ENCODE measurements at regions not wholly inside any gene's neighbourhood (a gene's known extent, or its start where the extent isn't known, plus 50 kb on each side); places are given as distances from the start of the nearest gene placed in this dataset.

GRCh38 chr2:71872466-71873051 is 275.1 kb downstream of the CYP26B1 start:
- Histone ChIP-seq H2BK120ac (ENCODE audit: low read depth, low read length) (no peak overlapping the region), H4K91ac (ENCODE audit: low read depth, low read length, poor library complexity) (no peak overlapping the region), H3K23ac (ENCODE audit: low read depth, low read length, poor library complexity) (no peak overlapping the region), H3K18ac (ENCODE audit: low read length) (peak overlapping the region; percentile 22), H3K14ac (ENCODE audit: low read length) (no peak overlapping the region), H3K36me3 (replicated peaks in 1 of 2; ENCODE audit: control insufficient read depth in 2 of 2, insufficient read depth in 2 of 2, low read length in 2 of 2) (no peaks in the 10 kb centered on the region), H3K27ac (replicated peaks; ENCODE audit: low read length) (no peak overlapping the region), H3K27me3 (ENCODE audit: control insufficient read depth in 3 of 3, insufficient read depth in 3 of 3, low read depth in 1 of 3, low read length in 3 of 3) (no peaks in the 10 kb centered on the region), H3K9ac (ENCODE audit: low read depth, low read length, poor library complexity) (no peak overlapping the region), H2AFZ (ENCODE audit: low read length) (no peak overlapping the region), H2BK12ac (ENCODE audit: low read length) (peak overlapping the region; percentile 59), H3K4me2 (ENCODE audit: insufficient read depth, low read length, poor library complexity, severe bottlenecking) (no peak overlapping the region), H3K4me1 (ENCODE audit: control insufficient read depth in 2 of 2, insufficient read depth in 1 of 2, low read depth in 1 of 2, low read length in 2 of 2) (peaks cover 0 to 2% of the 10 kb centered on the region in 2 donors), H3K9me3 (replicated peaks in 1 of 2; ENCODE audit: control insufficient read depth in 2 of 2, insufficient read depth in 1 of 2, low read depth in 1 of 2, low read length in 2 of 2) (no peaks in the 10 kb centered on the region), H3K4ac (ENCODE audit: low read length) (no peak overlapping the region), H3K4me3 (ENCODE audit: low read length in 2 of 2) (no peak overlapping the region), H2BK5ac (ENCODE audit: low read length) (no peak overlapping the region), H3K79me1 (ENCODE audit: low read depth, low read length) (no peaks in the 10 kb centered on the region), H4K8ac (ENCODE audit: low read depth, low read length) (no peak overlapping the region), H2BK15ac (ENCODE audit: low read length) (peak overlapping the region; percentile 20), H2AK5ac (ENCODE audit: low read depth, low read length) (no peak overlapping the region)
- DNase-seq (ENCODE audit: low spot score), result no peak
- WGBS, 2 donors (ENCODE audit: extremely low coverage in 2 of 2, insufficient read length in 2 of 2, insufficient replicate concordance in 1 of 2), result no CpG with 5 or more reads among the region's 12 CpGs

- Histone ChIP-seq H3K9ac (ENCODE audit: low read depth, low read length, poor library complexity) (no peak overlapping the region), H3K4me2 (ENCODE audit: insufficient read depth, low read length, poor library complexity, severe bottlenecking) (no peak overlapping the region), H3K27me3 (ENCODE audit: control insufficient read depth in 3 of 3, insufficient read depth in 3 of 3, low read depth in 1 of 3, low read length in 3 of 3) (no peaks in the 10 kb centered on the region), H2BK12ac (ENCODE audit: low read length) (no peak overlapping the region), H3K27ac (replicated peaks; ENCODE audit: low read length) (no peak overlapping the region), H3K18ac (ENCODE audit: low read length) (no peak overlapping the region), H2AFZ (ENCODE audit: low read length) (no peak overlapping the region), H2AK5ac (ENCODE audit: low read depth, low read length) (no peak overlapping the region), H3K14ac (ENCODE audit: low read length) (no peak overlapping the region), H3K23ac (ENCODE audit: low read depth, low read length, poor library complexity) (no peak overlapping the region), H4K91ac (ENCODE audit: low read depth, low read length, poor library complexity) (no peak overlapping the region), H2BK120ac (ENCODE audit: low read depth, low read length) (no peak overlapping the region), H3K79me1 (ENCODE audit: low read depth, low read length) (no peaks in the 10 kb centered on the region), H3K4ac (ENCODE audit: low read length) (no peak overlapping the region), H2BK5ac (ENCODE audit: low read length) (no peak overlapping the region), H2BK15ac (ENCODE audit: low read length) (no peak overlapping the region), H3K4me3 (ENCODE audit: low read length in 2 of 2) (no peak overlapping the region), H3K9me3 (replicated peaks in 1 of 2; ENCODE audit: control insufficient read depth in 2 of 2, insufficient read depth in 1 of 2, low read depth in 1 of 2, low read length in 2 of 2) (no peaks in the 10 kb centered on the region), H3K4me1 (ENCODE audit: control insufficient read depth in 2 of 2, insufficient read depth in 1 of 2, low read depth in 1 of 2, low read length in 2 of 2) (no peaks in the 10 kb centered on the region), H3K36me3 (replicated peaks in 1 of 2; ENCODE audit: control insufficient read depth in 2 of 2, insufficient read depth in 2 of 2, low read length in 2 of 2) (no peaks in the 10 kb centered on the region), H4K8ac (ENCODE audit: low read depth, low read length) (no peak overlapping the region)
- no CpG with 5 or more reads among the region's 11 CpGs for WGBS, 2 donors (ENCODE audit: extremely low coverage in 2 of 2, insufficient read length in 2 of 2, insufficient replicate concordance in 1 of 2)
- no peak for DNase-seq (ENCODE audit: low spot score)
Measured at GRCh38 chr2:71865391-71865965, 282.2 kb downstream of the CYP26B1 start.

GRCh38 chr2:71864085-71864484 is 283.6 kb downstream of the CYP26B1 start:
- Histone ChIP-seq H4K91ac (ENCODE audit: low read depth, low read length, poor library complexity) (no peak overlapping the region), H2BK5ac (ENCODE audit: low read length) (no peak overlapping the region), H2AFZ (ENCODE audit: low read length) (no peak overlapping the region), H2BK120ac (ENCODE audit: low read depth, low read length) (no peak overlapping the region), H2AK5ac (ENCODE audit: low read depth, low read length) (no peak overlapping the region), H3K9ac (ENCODE audit: low read depth, low read length, poor library complexity) (no peak overlapping the region), H3K14ac (ENCODE audit: low read length) (no peak overlapping the region), H3K4ac (ENCODE audit: low read length) (no peak overlapping the region), H3K4me3 (ENCODE audit: low read length in 2 of 2) (no peak overlapping the region), H3K79me1 (ENCODE audit: low read depth, low read length) (no peaks in the 10 kb centered on the region), H4K8ac (ENCODE audit: low read depth, low read length) (no peak overlapping the region), H3K23ac (ENCODE audit: low read depth, low read length, poor library complexity) (no peak overlapping the region), H3K4me1 (ENCODE audit: control insufficient read depth in 2 of 2, insufficient read depth in 1 of 2, low read depth in 1 of 2, low read length in 2 of 2) (no peaks in the 10 kb centered on the region), H2BK15ac (ENCODE audit: low read length) (no peak overlapping the region), H3K18ac (ENCODE audit: low read length) (no peak overlapping the region), H3K9me3 (replicated peaks in 1 of 2; ENCODE audit: control insufficient read depth in 2 of 2, insufficient read depth in 1 of 2, low read depth in 1 of 2, low read length in 2 of 2) (no peaks in the 10 kb centered on the region), H3K36me3 (replicated peaks in 1 of 2; ENCODE audit: control insufficient read depth in 2 of 2, insufficient read depth in 2 of 2, low read length in 2 of 2) (no peaks in the 10 kb centered on the region), H3K27ac (replicated peaks; ENCODE audit: low read length) (no peak overlapping the region), H3K27me3 (ENCODE audit: control insufficient read depth in 3 of 3, insufficient read depth in 3 of 3, low read depth in 1 of 3, low read length in 3 of 3) (no peaks in the 10 kb centered on the region), H3K4me2 (ENCODE audit: insufficient read depth, low read length, poor library complexity, severe bottlenecking) (no peak overlapping the region), H2BK12ac (ENCODE audit: low read length) (no peak overlapping the region)
- no CpG with 5 or more reads among the region's 5 CpGs for WGBS, 2 donors (ENCODE audit: extremely low coverage in 2 of 2, insufficient read length in 2 of 2, insufficient replicate concordance in 1 of 2)
- no peak for DNase-seq (ENCODE audit: low spot score)

GRCh38 chr2:71863396-71863795 is 284.3 kb downstream of the CYP26B1 start:
- no peak overlapping the region for H2AFZ ChIP-seq (ENCODE audit: low read length)
- no peak overlapping the region for H4K91ac ChIP-seq (ENCODE audit: low read depth, low read length, poor library complexity)
- H3K27me3 ChIP-seq (ENCODE audit: control insufficient read depth in 3 of 3, insufficient read depth in 3 of 3, low read depth in 1 of 3, low read length in 3 of 3), result no peaks in the 10 kb centered on the region
- no peak overlapping the region for H3K4me2 ChIP-seq (ENCODE audit: insufficient read depth, low read length, poor library complexity, severe bottlenecking)
- no peak overlapping the region for H3K27ac ChIP-seq (replicated peaks; ENCODE audit: low read length)
- no CpG with 5 or more reads among the region's 5 CpGs for WGBS, 2 donors (ENCODE audit: extremely low coverage in 2 of 2, insufficient read length in 2 of 2, insufficient replicate concordance in 1 of 2)
- no peak overlapping the region for H2BK15ac ChIP-seq (ENCODE audit: low read length)
- no peak overlapping the region for H2BK120ac ChIP-seq (ENCODE audit: low read depth, low read length)
- H3K79me1 ChIP-seq (ENCODE audit: low read depth, low read length), result no peaks in the 10 kb centered on the region
- H3K36me3 ChIP-seq (replicated peaks in 1 of 2; ENCODE audit: control insufficient read depth in 2 of 2, insufficient read depth in 2 of 2, low read length in 2 of 2), result no peaks in the 10 kb centered on the region
- no peak overlapping the region for H4K8ac ChIP-seq (ENCODE audit: low read depth, low read length)
- H2AK5ac ChIP-seq (ENCODE audit: low read depth, low read length), result no peak overlapping the region
- H3K4me3 ChIP-seq (ENCODE audit: low read length in 2 of 2), result no peak overlapping the region
- no peak overlapping the region for H3K18ac ChIP-seq (ENCODE audit: low read length)
- DNase-seq (ENCODE audit: low spot score), result no peak
- H2BK12ac ChIP-seq (ENCODE audit: low read length), result no peak overlapping the region
- H3K4me1 ChIP-seq (ENCODE audit: control insufficient read depth in 2 of 2, insufficient read depth in 1 of 2, low read depth in 1 of 2, low read length in 2 of 2), result no peaks in the 10 kb centered on the region
- H3K14ac ChIP-seq (ENCODE audit: low read length), result no peak overlapping the region
- H3K9me3 ChIP-seq (replicated peaks in 1 of 2; ENCODE audit: control insufficient read depth in 2 of 2, insufficient read depth in 1 of 2, low read depth in 1 of 2, low read length in 2 of 2), result no peaks in the 10 kb centered on the region
- no peak overlapping the region for H3K23ac ChIP-seq (ENCODE audit: low read depth, low read length, poor library complexity)
- no peak overlapping the region for H2BK5ac ChIP-seq (ENCODE audit: low read length)
- no peak overlapping the region for H3K4ac ChIP-seq (ENCODE audit: low read length)
- H3K9ac ChIP-seq (ENCODE audit: low read depth, low read length, poor library complexity), result no peak overlapping the region

Measured in neuronal stem cell (in vitro differentiated cells).